MM.1S (cell line): ENCODE measurements at regions not wholly inside any gene's neighbourhood (a gene's known extent, or its start where the extent isn't known, plus 50 kb on each side); places are given as distances from the start of the nearest gene placed in this dataset.

Source experiments
- DNase-seq: peaks from one replicate; pipeline ENCODE4 v3.0.0-alpha.2; 2015
- H2AFZ ChIP-seq: fragments of 300-600 bp; sonication (generic); 2 replicates; pipeline ENCODE4 v1.6.0; 2016; ENCODE audit warnings: antibody characterized with exemption, low read length
- H3F3A ChIP-seq: fragments of 300-600 bp; sonication (generic); 2 replicates; pipeline ENCODE4 v1.6.1; 2016; ENCODE audit warnings: mild to moderate bottlenecking, antibody characterized with exemption, low read length, moderate library complexity, mixed read lengths; ENCODE audit not compliant: insufficient read depth
- H3K27ac ChIP-seq: fragments of 300-600 bp; sonication (generic); 2 replicates; pipeline ENCODE4 v1.5.1; 2016; ENCODE audit warnings: mild to moderate bottlenecking, low read length
- H3K27me3 ChIP-seq: fragments of 300-600 bp; sonication (generic); replicated peaks from 2 replicates; pipeline ENCODE4 v1.6.0; 2016; ENCODE audit warnings: low read length; ENCODE audit not compliant: insufficient read depth
- H3K36me3 ChIP-seq: fragments of 300-600 bp; sonication (generic); replicated peaks from 2 replicates; pipeline ENCODE4 v1.6.1; 2016; ENCODE audit warnings: mild to moderate bottlenecking, low read length, mixed read lengths; ENCODE audit not compliant: insufficient read depth
- H3K4me1 ChIP-seq: fragments of 300-600 bp; sonication (generic); 2 replicates; pipeline ENCODE4 v1.6.1; 2016; ENCODE audit warnings: low read length, mixed read lengths
- H3K4me2 ChIP-seq: fragments of 300-600 bp; sonication (generic); 2 replicates; pipeline ENCODE4 v1.6.0; 2016; ENCODE audit warnings: low read depth, low read length
- H3K4me3 ChIP-seq: fragments of 300-600 bp; sonication (generic); 2 replicates; pipeline ENCODE4 v1.5.1; 2016; ENCODE audit warnings: low read length, mixed read lengths
- H3K79me2 ChIP-seq: fragments of 300-600 bp; sonication (generic); 2 replicates; pipeline ENCODE4 v1.6.1; 2016; ENCODE audit warnings: mixed run types, low read length, mixed read lengths
- H3K9ac ChIP-seq: fragments of 300-600 bp; sonication (generic); 2 replicates; pipeline ENCODE4 v1.6.1; 2016; ENCODE audit warnings: low read length, mixed read lengths
- H3K9me2 ChIP-seq: fragments of 300-600 bp; sonication (generic); replicated peaks from 2 replicates; pipeline ENCODE4 v1.6.1; 2016; ENCODE audit warnings: mild to moderate bottlenecking, low read length, mixed read lengths; ENCODE audit not compliant: insufficient read depth
- H3K9me3 ChIP-seq: fragments of 300-600 bp; sonication (generic); replicated peaks from 2 replicates; pipeline ENCODE4 v1.6.1; 2016; ENCODE audit warnings: mild to moderate bottlenecking, low read length, mixed read lengths; ENCODE audit not compliant: insufficient read depth
- H4K20me1 ChIP-seq: fragments of 300-600 bp; sonication (generic); 2 replicates; pipeline ENCODE4 v1.6.1; 2016; ENCODE audit warnings: mild to moderate bottlenecking, low read length, moderate library complexity, mixed read lengths; ENCODE audit not compliant: insufficient read depth
- CTCF ChIP-seq: fragments of 300-600 bp; sonication (generic); IDR thresholded peaks from 2 replicates; pipeline ENCODE4 v1.5.1; 2016; ENCODE audit warnings: antibody characterized with exemption, low read length, mixed read lengths
- EZH2 ChIP-seq: fragments of 300-600 bp; sonication (generic); optimal IDR thresholded peaks from 2 replicates; pipeline ENCODE3; 2017; ENCODE audit warnings: low read depth, mild to moderate bottlenecking, antibody characterized with exemption, low read length, mixed read lengths
- EZH2phosphoT487 ChIP-seq: fragments of 300-600 bp; sonication (generic); IDR thresholded peaks from 2 replicates; pipeline ENCODE4 v1.6.1; 2018; ENCODE audit warnings: antibody characterized with exemption, low read length

- H3K9me3 ChIP-seq, result no peaks in the 10 kb centered on the region
- H3K4me2 ChIP-seq, result no peak overlapping the region
- H3K4me1 ChIP-seq, result no peaks in the 10 kb centered on the region
- H3F3A ChIP-seq, result no peaks in the 10 kb centered on the region
- H3K36me3 ChIP-seq, result no peaks in the 10 kb centered on the region
- no peaks in the 10 kb centered on the region for H3K27me3 ChIP-seq
- no peak overlapping the region for H3K4me3 ChIP-seq
- H4K20me1 ChIP-seq, result no peaks in the 10 kb centered on the region
- H3K9me2 ChIP-seq, result no peaks in the 10 kb centered on the region
- H3K79me2 ChIP-seq, result no peaks in the 10 kb centered on the region
- no peak overlapping the region for H3K9ac ChIP-seq
- DNase-seq, result no peak
- H2AFZ ChIP-seq, result no peak overlapping the region
- TF ChIP-seq CTCF, result no peak
- no peak for TF ChIP-seq EZH2
- TF ChIP-seq EZH2phosphoT487, result no peak
- no peak overlapping the region for H3K27ac ChIP-seq
These were observed 233.4 kb upstream of the GALNT5 start for GRCh38 chr2:157024129-157024528.

- Histone ChIP-seq H3K9me3 (no peaks in the 10 kb centered on the region), H3K36me3 (no peaks in the 10 kb centered on the region), H2AFZ (no peak overlapping the region), H3K9ac (no peak overlapping the region), H3K4me2 (no peak overlapping the region), H3F3A (no peaks in the 10 kb centered on the region), H3K27me3 (no peaks in the 10 kb centered on the region), H3K9me2 (no peaks in the 10 kb centered on the region), H3K4me3 (no peak overlapping the region), H3K4me1 (no peaks in the 10 kb centered on the region), H4K20me1 (no peaks in the 10 kb centered on the region), H3K27ac (no peak overlapping the region), H3K79me2 (no peaks in the 10 kb centered on the region)
- DNase-seq, result no peak
- TF ChIP-seq EZH2, result no peak
- no peak for TF ChIP-seq EZH2phosphoT487
- TF ChIP-seq CTCF, result no peak
These were observed 225.5 kb upstream of the GALNT5 start for GRCh38 chr2:157032017-157032416.

GRCh38 chr2:157036726-157037125 lies 220.8 kb upstream of the GALNT5 start:
- Histone ChIP-seq H3K27ac (no peak overlapping the region), H3K27me3 (no peaks in the 10 kb centered on the region), H3K4me2 (no peak overlapping the region), H3F3A (no peaks in the 10 kb centered on the region), H3K4me1 (no peaks in the 10 kb centered on the region), H3K9me2 (no peaks in the 10 kb centered on the region), H3K79me2 (no peaks in the 10 kb centered on the region), H3K9me3 (no peaks in the 10 kb centered on the region), H3K4me3 (no peak overlapping the region), H2AFZ (no peak overlapping the region), H4K20me1 (no peaks in the 10 kb centered on the region), H3K36me3 (no peaks in the 10 kb centered on the region), H3K9ac (no peak overlapping the region)
- TF ChIP-seq CTCF, result no peak
- no peak for TF ChIP-seq EZH2phosphoT487
- TF ChIP-seq EZH2, result no peak
- no peak for DNase-seq

GRCh38 chr2:157043786-157044185 lies 213.7 kb upstream of the GALNT5 start:
- DNase-seq, result no peak
- no peak overlapping the region for H3K27ac ChIP-seq
- no peak overlapping the region for H2AFZ ChIP-seq
- H3K4me3 ChIP-seq, result no peak overlapping the region
- TF ChIP-seq EZH2phosphoT487 (no peak), EZH2 (no peak), CTCF (no peak)
- H3K4me1 ChIP-seq, result no peaks in the 10 kb centered on the region
- no peaks in the 10 kb centered on the region for H3K9me3 ChIP-seq
- H3K4me2 ChIP-seq, result no peak overlapping the region
- H3K79me2 ChIP-seq, result no peaks in the 10 kb centered on the region
- no peaks in the 10 kb centered on the region for H3K36me3 ChIP-seq
- no peaks in the 10 kb centered on the region for H4K20me1 ChIP-seq
- H3K9me2 ChIP-seq, result no peaks in the 10 kb centered on the region
- no peaks in the 10 kb centered on the region for H3K27me3 ChIP-seq
- no peak overlapping the region for H3K9ac ChIP-seq
- no peaks in the 10 kb centered on the region for H3F3A ChIP-seq
